ENCODE measurements at regions not wholly inside any gene's neighbourhood (a gene's known extent, or its start where the extent isn't known, plus 50 kb on each side); places are given as distances from the start of the nearest gene placed in this dataset.

GRCh38 chr5:4348423-4348822, 752.8 kb downstream of the IRX1 start:
- POLR2A ChIA-PET, result no interaction called here
- no peak for TF ChIP-seq CTCF (IDR thresholded peaks at IDR 0.05; ENCODE audit: insufficient read depth in 1 of 2, low read depth in 1 of 2, low read length in 1 of 2, severe bottlenecking in 1 of 2, unreplicated experiment in 1 of 2)
- Histone ChIP-seq H3K4me1 (no peaks in the 10 kb centered on the region), H3K27me3 (replicated peaks; ENCODE audit: control insufficient read depth, insufficient read depth, low read length) (no peaks in the 10 kb centered on the region), H3K4me3 (ENCODE audit: low read depth, low read length) (no peak overlapping the region), H3K36me3 (ENCODE audit: control insufficient read depth, insufficient read depth, low read length) (no peaks in the 10 kb centered on the region), H3K9me3 (no peaks in the 10 kb centered on the region)
- no peaks in the 10 kb centered on the region for H3K9me3 Mint-ChIP-seq (ENCODE audit: unreplicated experiment)
- no peak for DNase-seq
- no peaks in the 10 kb centered on the region for H3K36me3 Mint-ChIP-seq (ENCODE audit: insufficient read depth, unreplicated experiment)
- peaks cover 4% of the 10 kb centered on the region for H3K27me3 Mint-ChIP-seq (ENCODE audit: insufficient read depth, unreplicated experiment)
- H3K4me1 Mint-ChIP-seq (ENCODE audit: low read depth, unreplicated experiment), result no peaks in the 10 kb centered on the region
- H3K4me3 Mint-ChIP-seq (ENCODE audit: unreplicated experiment), result no peak overlapping the region
- BruUV-seq (replicated peaks), result no TSS peak
- CTCF ChIA-PET, result no interaction called here
- H3K27ac Mint-ChIP-seq (ENCODE audit: unreplicated experiment), result no peak overlapping the region
- intact Hi-C loops (cut with micrococcal nuclease; ENCODE audit: unreplicated experiment), result no loop called here

GRCh38 chr5:4348919-4349318, 753.3 kb downstream of the IRX1 start:
- intact Hi-C loops (cut with micrococcal nuclease; ENCODE audit: unreplicated experiment), result no loop called here

GRCh38 chr5:4356201-4356600, 760.6 kb downstream of the IRX1 start:
- Mint-ChIP-seq H3K27me3 (ENCODE audit: insufficient read depth, unreplicated experiment) (peaks cover 4% of the 10 kb centered on the region), H3K36me3 (ENCODE audit: insufficient read depth, unreplicated experiment) (no peaks in the 10 kb centered on the region), H3K9me3 (ENCODE audit: unreplicated experiment) (peaks cover 8% of the 10 kb centered on the region), H3K27ac (ENCODE audit: unreplicated experiment) (no peak overlapping the region), H3K4me1 (ENCODE audit: low read depth, unreplicated experiment) (no peaks in the 10 kb centered on the region), H3K4me3 (ENCODE audit: unreplicated experiment) (no peak overlapping the region)
- no peak for DNase-seq
- no TSS peak for BruUV-seq (replicated peaks)
- Histone ChIP-seq H3K4me3 (ENCODE audit: low read depth, low read length) (no peak overlapping the region), H3K4me1 (no peaks in the 10 kb centered on the region), H3K9me3 (no peaks in the 10 kb centered on the region), H3K27me3 (replicated peaks; ENCODE audit: control insufficient read depth, insufficient read depth, low read length) (no peaks in the 10 kb centered on the region), H3K36me3 (ENCODE audit: control insufficient read depth, insufficient read depth, low read length) (no peaks in the 10 kb centered on the region)
- ChIA-PET CTCF (no interaction called here), POLR2A (no interaction called here)
- intact Hi-C loops (cut with micrococcal nuclease; ENCODE audit: unreplicated experiment), result no loop called here
- no peak for TF ChIP-seq CTCF (IDR thresholded peaks at IDR 0.05; ENCODE audit: insufficient read depth in 1 of 2, low read depth in 1 of 2, low read length in 1 of 2, severe bottlenecking in 1 of 2, unreplicated experiment in 1 of 2)

More at GRCh38 chr5:4348919-4349318, 753.3 kb downstream of the IRX1 start:
- no peaks in the 10 kb centered on the region for H3K27me3 Mint-ChIP-seq (ENCODE audit: insufficient read depth, unreplicated experiment)
- H3K27ac Mint-ChIP-seq (ENCODE audit: unreplicated experiment), result no peak overlapping the region
- no peaks in the 10 kb centered on the region for H3K36me3 ChIP-seq (ENCODE audit: control insufficient read depth, insufficient read depth, low read length)
- no peaks in the 10 kb centered on the region for H3K4me1 Mint-ChIP-seq (ENCODE audit: low read depth, unreplicated experiment)
- ChIA-PET POLR2A (no interaction called here), CTCF (no interaction called here)
- H3K36me3 Mint-ChIP-seq (ENCODE audit: insufficient read depth, unreplicated experiment), result no peaks in the 10 kb centered on the region
- no peaks in the 10 kb centered on the region for H3K9me3 ChIP-seq
- no peaks in the 10 kb centered on the region for H3K4me1 ChIP-seq
- no peaks in the 10 kb centered on the region for H3K9me3 Mint-ChIP-seq (ENCODE audit: unreplicated experiment)
- no peak overlapping the region for H3K4me3 ChIP-seq (ENCODE audit: low read depth, low read length)
- H3K4me3 Mint-ChIP-seq (ENCODE audit: unreplicated experiment), result no peak overlapping the region
- BruUV-seq (replicated peaks), result no TSS peak
- no peak for DNase-seq
- H3K27me3 ChIP-seq (replicated peaks; ENCODE audit: control insufficient read depth, insufficient read depth, low read length), result no peaks in the 10 kb centered on the region
- TF ChIP-seq CTCF (IDR thresholded peaks at IDR 0.05; ENCODE audit: insufficient read depth in 1 of 2, low read depth in 1 of 2, low read length in 1 of 2, severe bottlenecking in 1 of 2, unreplicated experiment in 1 of 2), result no peak

All from Caco-2 (cell line).